ENCODE measurements at regions not wholly inside any gene's neighbourhood (a gene's known extent, or its start where the extent isn't known, plus 50 kb on each side); places are given as distances from the start of the nearest gene placed in this dataset.

DNA sequence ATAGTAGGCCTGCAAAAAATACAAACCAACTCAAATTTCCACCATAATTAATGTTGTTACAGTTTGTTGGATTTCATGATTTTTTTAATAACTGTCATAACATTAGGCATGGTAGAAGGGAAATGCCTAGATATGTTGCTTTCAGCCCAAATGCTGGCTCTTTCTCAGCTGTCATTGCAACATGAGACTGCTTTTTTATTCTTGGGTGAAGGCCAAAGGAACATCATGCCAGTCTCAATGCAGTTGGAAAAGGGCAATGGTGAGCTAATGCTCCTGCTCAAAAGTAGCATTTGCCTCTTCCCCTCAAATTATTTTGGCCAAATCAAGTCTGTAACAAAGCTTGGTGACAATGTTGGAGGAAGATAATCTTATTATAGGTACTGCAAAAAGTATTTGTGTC lies 877.7 kb upstream of the PRMT6 start:
- DNase-seq: no peak

DNA sequence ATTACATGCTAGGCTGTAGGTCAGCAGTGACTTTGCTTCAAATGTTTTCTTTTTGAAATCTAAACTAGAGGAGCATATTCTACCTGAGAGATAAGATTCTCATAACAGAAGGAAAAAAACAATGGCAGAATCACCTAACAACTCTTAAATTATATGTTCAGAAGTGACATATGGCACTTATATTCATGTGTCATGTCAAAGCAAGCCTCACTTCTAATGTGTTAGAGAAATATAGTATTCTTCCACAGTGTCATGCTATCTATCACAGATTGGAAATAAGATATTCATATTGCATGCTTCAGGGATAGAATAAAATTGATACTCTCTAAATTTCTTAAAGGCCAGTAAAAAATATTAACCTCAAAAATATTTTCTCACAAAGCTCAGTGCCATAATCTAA lies 874.6 kb upstream of the PRMT6 start:
- no peak for DNase-seq

DNA sequence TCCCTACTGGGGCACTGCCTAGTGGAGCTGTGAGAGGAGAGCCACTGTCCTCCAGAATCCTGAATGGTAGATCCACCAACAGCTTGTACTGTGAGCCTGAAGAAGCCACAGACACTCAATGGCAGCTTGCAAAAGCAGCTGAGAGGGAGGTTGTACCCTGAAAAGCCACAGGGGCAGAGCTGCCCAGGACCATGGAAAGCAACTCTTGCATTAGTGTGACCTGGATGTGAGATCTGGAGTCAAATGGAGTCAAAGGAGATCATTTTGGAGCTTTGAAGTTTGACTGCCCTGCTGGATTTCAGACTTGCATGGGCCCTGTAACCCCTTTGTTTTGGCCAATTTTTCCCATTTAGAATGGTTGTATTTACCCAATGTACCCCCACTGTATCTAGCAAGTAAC lies 871.4 kb upstream of the PRMT6 start:
- DNase-seq: no peak

DNA sequence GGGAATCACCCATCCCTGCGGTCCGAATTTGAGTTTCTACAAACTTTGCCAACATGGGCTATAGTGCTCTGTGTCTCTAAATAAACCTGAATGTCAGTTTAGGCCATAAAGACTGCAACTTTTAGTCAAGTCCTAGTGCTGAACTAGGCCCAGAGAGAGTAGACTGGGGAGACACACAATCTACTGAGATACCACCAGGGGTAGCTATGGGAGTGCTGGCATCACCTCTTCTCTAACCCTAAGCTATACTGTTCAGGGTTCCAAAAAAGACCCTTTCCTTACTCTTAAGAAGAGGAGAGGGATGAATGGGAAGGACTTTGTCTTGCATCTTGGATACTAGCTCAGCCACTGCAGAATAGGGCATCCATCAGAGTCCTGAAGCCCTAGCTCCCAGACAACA lies 866.7 kb upstream of the PRMT6 start:
- no peak for DNase-seq

DNA sequence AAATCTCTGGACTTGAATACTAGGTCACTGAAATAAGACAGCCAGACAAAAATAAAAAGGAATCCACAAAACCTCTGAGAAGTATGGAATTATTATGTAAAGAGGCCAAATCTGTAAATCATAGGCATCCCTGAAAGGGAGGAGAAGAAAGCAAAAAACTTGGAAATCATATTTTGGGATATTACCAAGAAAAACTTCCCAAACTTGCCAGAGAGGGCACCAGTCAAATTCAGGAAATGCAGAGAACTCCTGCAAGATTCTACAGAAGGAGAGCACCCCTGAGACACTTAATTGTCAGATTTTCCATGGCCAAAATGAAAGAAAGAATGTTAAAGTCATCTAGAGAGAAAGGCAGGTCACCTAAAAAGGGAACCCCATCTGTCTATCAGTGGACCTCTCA lies 862.3 kb upstream of the PRMT6 start:
- no peak for DNase-seq

DNA sequence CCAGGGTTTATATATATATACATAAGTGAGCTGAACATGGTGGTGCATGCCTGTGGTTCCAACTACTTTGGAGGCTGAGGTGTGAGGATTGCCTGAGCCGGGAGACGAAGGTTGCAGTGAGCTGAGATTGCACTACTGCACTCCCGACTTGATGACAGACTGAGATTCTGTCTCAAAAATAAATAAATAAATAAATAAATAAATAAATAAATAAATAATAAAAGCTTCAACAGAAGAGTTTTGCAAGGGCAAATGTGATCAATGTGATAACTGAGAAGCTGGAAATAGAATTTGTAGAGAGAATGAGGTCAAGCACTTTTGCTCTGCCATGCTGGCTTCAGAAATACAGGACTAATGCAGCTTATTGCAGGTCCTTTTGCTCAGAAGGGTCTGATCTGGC lies 855.8 kb upstream of the PRMT6 start:
- DNase-seq: no peak

DNA sequence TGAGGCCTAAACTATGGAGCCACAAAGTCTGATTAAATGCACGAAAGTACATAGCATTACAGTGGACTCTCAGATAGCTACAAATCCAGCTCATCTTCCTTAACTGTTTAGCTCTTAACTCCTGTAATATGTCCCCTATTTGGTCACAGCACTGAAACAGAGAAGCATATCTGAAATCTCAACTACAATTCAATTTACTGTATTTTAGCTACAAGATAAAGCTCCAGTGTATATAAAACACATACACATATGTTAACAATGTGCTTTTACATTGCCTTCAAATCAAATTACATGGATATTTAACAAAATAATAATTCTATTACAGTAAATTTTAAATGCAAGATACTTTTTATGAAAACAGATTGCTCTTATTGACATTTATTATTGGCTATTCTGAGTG lies 849.3 kb upstream of the PRMT6 start:
- no peak for DNase-seq

DNA sequence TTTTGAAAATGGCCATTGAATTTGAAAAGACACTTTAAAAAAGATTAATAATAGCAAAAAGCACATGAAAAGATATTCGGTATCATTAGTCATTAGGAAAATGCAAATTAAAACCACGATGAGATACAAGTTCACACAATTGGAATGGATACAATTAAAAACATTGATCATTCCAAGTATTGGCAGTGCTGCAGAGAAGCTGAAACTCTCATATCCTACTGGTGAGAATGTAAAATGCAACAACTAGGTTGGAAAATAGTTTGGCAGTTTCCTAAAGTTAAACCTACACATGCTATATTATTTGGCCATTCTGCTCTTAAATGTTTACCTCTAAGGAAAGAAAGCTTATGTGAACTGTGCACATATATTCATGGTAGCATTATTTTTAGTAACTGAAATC lies 838.7 kb upstream of the PRMT6 start:
- DNase-seq: no peak

DNA sequence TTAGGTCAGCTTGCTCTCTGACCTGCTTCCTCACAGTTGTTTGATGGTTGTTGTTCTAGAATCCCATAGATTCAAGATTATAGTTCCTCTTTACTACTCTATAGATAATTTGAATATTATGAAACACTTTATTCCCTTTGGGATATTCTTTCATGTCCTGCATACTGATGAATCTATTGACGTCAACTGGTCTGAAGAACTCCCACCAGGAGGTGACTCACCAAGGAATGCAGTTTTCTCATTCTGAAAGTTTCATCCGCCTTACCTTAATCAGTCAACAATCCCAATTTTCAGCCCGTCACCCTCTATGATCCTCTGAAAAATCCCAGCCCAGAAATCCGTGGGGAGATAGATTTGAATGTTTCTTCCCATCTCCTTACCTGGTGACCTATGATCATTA lies 834.1 kb upstream of the PRMT6 start:
- no peak for DNase-seq

DNA sequence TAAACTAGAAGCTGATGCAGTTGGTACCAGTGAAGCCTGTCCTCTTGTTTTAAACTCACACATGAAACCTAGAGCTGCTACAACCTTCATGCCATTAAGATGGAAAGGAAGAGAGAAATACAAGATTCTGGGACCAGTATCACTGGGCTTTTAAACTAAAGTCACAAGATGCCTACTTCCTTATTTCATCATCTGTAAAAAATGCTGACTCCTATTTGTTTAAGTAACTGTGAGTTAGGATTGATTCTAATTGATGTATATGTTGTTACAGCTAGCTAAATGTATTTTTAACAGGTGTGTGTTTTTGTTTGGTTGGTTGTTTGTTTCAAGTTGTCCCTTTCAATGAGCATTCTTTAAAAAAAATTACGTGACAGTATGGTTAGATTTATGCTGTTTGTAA lies 833.3 kb upstream of the PRMT6 start:
- no peak for DNase-seq

DNA sequence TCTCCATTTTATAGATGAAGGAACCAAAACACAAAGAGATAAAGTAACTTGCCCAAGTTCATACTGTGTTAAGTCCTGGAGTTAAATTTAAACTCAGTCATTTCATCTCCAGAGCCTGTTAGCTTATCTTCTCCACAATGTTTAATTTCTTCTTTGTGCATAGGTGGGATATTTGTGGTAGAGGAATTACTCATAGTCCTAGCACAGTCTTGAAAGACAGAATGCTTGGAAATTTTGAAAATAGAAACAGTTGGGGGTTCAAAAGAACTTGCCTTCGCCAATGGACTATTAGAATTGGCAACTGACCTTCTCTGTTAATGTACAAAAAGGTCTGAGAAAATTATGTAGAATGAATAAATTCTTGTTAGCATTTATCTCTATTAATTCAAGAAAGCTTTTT lies 832.0 kb upstream of the PRMT6 start:
- DNase-seq: no peak

DNA sequence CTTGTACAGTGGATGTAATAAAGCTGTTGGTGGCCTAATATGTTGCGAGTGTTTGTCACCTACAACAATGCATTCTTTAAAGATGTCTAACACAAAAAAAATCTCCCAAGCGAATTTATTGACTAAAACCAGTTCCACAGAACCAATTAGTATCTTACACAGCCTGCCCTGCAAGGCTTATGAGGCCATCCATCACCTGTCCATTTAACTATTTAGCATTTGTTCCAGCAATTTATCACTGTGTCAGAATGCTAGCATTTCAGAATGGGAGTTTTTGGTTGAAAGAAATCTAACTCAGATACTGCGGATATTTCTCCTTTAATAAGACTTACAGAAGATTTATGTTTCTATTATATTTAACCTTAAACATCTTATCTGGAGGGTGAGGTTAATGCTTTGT lies 831.1 kb upstream of the PRMT6 start:
- DNase-seq: no peak

DNA sequence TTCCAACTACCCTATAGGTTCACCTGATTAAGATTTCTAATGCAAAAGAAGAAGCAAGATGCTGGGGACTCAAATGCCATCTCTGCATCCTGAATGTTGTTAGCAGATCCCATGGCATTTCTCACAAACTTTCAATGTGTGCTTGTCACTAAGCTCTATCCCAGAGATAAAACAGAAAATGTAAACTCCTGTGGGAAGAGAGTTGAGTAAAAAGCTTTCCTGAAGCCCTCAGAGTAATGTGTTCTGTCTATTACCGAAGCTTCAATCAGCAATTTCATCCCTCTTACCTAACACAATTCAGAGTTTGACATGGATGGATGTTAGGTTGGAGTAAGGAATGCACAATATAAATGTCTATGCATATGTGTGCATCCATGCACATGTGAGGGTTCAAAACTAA lies 829.9 kb upstream of the PRMT6 start:
- DNase-seq: no peak

DNA sequence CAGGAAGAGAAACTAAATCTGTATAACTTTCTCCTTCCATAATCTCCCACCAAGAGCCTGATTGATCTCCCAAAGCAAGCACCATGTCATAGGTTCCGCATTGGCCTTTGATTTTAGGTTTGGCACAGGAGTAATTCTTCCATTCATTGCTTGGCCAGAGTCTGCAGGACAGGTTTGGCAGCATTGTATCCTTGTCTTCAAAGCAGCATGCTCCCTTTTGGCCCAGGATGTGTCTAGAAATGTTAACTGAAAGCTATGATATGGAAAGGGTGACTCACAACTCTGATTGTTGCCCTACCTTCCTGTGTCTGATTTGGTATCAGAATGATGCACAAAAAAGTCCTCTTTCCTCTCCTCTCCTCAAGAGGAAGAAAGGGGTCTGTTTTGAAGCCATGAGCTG lies 824.3 kb upstream of the PRMT6 start:
- no peak for DNase-seq

DNA sequence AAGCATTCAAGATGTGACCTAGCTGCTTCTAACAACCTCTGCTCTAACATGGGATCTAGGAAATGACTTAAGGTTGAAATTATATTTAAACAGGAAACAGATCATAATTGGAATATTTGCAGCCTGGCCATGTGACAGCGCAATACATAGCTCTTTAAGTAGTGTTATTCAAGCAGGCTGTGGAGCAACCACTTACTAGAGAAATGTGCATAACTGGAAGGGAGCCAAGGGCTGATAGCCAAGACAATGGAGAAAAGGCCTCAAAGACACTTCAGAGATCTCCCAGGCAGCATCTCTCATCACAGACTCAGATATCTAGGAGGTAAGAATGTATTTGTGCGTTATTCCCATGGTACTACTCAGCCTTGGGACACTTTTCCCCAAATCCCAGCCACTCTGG lies 823.0 kb upstream of the PRMT6 start:
- no peak for DNase-seq

DNA sequence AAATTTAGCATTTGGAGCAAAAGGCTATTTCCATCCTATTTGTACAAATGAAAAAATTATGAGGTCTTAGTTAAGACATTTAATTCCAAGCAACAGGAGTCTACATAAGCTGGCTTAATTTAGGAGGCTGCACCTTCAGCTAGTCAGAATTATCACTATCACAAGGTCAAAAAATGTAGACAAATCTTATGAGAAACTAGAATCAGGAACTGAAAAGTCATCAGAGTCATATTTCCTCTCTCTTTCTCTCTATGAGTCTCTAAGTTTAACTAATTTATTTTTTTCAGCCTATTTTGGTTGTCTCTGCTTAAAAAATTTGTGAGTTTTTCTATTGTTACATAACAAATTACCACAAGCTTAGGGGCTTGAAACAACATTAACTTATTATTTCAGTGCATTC lies 807.1 kb upstream of the PRMT6 start:
- no peak for DNase-seq

DNA sequence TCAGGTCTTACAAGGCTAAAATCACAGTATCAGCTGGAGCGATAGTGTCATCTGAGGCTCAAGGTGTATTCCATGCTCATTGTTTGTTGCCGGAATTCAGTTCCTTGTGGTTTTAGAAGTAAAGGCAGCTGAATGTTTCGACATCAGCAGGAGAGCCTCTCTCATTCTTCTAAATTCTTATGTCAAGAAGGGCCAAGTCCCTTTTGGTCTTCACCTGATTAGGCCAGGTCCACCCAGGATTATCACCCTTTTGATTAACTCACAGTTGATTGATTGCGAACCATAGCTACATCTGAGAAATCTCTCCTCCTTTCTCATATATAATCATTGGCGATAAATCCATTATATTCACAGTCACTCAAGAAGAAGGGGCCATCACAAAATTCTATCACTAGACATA lies 806.7 kb upstream of the PRMT6 start:
- no peak for DNase-seq

DNA sequence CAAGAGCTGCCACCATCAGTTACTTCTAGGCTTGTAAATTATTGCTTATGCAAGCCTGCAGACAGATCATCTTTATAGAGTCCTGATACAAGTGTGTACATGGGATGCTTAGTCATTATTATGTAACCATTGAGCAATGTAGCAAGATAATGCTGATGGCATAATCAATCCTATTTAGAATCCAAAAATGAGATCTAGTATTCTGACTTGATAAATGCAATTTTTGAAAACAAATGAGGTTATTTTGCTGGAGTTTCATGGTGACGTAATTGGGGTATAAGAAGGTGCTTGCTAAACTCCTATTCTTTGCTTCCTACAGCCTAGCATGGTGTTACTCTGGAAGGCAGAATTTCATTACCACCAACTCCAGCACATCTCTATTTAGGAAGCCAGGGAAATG lies 801.7 kb upstream of the PRMT6 start:
- no peak for DNase-seq

DNA sequence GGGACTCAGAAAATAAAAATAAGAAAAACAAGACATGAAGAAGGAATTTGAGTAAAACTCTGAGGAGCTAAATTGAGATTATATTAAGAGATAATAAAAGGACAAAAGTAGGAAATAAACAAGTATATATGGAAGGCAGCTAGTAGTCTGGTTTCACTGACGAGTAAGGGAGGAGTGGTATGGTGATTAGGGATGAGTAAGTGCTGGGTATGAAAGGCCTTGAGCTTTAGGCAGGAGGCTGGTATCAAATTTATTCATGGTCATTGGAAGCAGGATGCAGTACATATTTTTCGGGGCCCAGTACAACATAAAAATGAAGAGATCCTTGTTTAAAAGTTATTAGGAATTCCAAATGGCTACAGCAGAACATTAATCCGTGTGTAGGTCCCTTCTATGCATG lies 789.7 kb upstream of the PRMT6 start:
- DNase-seq: no peak

DNA sequence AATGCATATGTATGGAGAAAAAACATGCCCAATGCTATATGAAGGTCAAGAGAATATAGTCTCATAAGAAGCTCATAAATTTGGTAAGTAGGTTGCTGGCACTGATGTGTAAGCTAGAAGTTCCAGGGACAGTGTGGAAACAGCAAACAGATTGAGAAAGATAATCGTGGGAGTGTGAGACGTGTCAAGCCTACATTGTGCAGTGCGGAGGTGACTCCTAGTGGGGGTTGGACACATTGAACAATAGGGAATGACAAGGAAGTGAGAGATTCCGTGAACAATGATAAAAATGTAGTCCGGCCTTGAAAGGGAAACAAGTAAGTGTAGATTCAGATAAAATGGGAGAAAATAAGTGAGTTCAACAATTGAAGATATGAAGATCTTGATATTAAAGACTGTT lies 788.4 kb upstream of the PRMT6 start:
- DNase-seq: no peak

DNA sequence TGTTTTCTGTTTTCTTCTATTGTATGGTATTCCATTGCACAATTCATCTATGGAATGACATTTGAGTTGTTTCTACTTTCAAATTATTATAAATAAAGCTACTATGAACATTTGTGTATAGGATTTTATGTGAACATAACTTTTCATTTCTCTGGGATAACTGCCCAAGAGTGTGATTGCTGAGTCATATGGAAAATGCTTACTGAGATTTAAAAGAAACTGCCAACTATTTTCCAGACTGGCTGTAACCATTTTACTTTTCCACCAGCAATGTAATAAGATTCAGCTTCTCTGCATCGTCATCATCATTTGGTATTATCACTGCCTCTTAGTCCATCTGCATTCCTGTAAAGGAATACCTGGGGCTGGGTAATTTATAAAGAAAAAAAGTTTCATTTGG lies 779.6 kb upstream of the PRMT6 start:
- no peak for DNase-seq

DNA sequence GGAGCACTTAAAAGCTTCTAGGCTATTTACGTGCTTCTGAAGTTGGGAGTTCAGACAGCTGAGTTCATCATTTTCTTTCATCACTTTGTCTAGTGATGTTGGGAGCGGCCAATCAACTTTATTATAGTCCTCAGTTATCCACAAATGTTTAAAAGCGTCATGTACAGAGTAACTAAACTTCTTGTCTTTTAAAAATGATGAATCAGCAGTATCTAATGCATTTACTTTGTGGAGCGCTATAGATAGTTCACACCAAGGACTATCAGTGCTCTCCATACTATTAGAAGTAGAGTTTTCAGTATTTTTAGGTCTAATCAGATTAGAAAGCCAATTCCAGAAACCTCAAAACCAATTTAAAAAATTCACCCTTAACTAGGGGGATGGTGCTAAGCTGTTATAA lies 778.7 kb upstream of the PRMT6 start:
- no peak for DNase-seq

DNA sequence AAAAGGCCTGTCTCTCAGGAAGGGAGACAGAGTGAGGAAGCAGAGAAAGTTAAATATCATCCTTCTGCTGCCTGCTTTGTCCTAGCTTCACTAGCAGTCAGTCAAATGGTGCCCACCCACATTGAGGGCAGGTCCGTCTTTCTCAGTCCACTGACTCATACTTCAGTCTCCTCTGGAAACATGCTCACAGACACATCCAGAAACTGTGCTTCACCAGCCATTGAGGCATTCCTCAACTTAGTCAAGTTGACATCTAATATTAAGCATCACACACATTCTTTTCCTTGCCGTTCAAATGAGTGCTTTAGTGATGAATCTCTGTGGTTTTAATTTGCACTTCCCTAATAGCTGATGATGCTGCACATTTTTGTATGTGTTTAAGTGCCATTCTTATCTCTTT lies 777.8 kb upstream of the PRMT6 start:
- DNase-seq: no peak

DNA sequence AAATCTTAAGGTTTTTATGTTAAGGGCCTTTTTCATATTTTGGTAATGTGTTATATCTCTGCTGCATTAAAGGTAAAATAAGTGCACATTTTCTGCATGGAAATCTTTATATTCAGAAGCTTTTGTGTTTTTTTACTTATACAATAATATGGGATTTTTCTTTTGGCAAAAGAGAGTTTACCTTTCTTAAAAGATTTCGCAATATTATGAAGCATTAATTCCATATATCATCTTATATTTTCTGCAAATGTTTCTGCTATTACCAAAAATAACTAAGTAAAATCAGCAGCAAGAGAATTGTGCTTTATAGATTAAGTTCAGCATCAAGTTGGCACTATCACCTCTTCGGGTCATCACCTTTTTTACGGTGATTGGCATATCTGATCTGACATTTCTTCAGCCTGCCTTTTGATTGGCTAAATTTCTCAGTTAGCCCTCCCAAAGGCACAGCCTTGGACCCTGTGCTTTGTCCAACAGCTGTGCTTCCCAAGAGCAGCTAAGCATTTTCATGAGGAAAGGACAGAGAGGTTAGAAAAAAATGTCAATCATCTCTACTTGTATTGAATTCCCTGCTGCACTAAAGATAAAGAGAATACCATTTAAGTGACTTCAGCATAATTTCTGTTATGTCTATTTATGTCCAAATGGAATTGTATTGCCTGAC lies 767.1 kb upstream of the PRMT6 start:
- DNase-seq: no peak

DNA sequence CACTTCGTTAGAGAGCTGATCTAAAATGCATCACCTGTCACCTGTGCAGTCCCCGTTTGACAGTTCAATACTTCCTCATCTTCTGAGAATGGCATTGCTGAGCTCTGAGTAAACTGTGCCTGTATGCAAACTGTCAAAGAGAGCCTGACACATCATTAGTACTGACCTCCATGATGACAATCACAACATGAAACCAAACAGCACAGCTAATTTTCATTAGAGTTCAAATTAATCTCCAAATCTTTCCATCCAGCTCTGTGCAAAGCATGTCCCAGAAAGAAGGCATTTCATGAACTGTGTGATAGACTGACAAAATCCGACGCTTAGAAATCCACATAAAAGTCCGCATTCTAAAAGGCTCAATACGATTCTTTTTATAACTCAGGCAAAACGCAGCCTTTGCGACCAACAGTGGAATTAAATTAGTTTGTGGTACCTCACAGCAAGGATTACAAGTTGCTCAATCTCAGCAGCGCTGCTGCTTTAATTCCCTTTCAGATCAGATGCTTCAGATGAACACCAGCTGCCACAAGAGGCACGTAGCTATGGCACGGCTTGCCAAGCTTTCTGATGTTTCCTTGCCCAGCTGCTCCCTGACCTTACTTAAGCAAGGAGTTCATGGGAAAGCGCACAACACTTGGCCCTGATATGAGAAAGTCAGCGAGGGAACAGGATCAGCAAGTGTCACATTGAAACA lies 765.5 kb upstream of the PRMT6 start:
- no peak for DNase-seq
